Calu3 (cell line): ENCODE measurements at regions not wholly inside any gene's neighbourhood (a gene's known extent, or its start where the extent isn't known, plus 50 kb on each side); places are given as distances from the start of the nearest gene placed in this dataset.

ENCODE experiments used
- BruUV-seq: library from RNA; stranded (reverse); fragments of 400-500 nt; replicated peaks from 2 replicates; lab custom pipeline; 2021; lab: Mats Ljungman, UMichigan
- CTCF ChIA-PET: fragments of 300-600 bp; sonication (Branson Sonifier 250); formaldehyde crosslinking; loops from one replicate; lab custom pipeline; 2022; ENCODE audit warnings: antibody characterized with exemption; lab: Charles Lee
- DNase-seq: peaks from one replicate; pipeline ENCODE4 v3.0.0; 2022
- H3K27ac Mint-ChIP-seq: one replicate; pipeline ENCODE4 v1.8.0; 2022; ENCODE audit warnings: mixed read lengths; ENCODE audit not compliant: unreplicated experiment
- H3K27me3 Mint-ChIP-seq: one replicate; pipeline ENCODE4 v1.8.0; 2022; ENCODE audit warnings: mixed read lengths; ENCODE audit not compliant: unreplicated experiment
- H3K36me3 Mint-ChIP-seq: one replicate; pipeline ENCODE4 v1.8.0; 2022; ENCODE audit warnings: mild to moderate bottlenecking, moderate library complexity, mixed read lengths; ENCODE audit not compliant: insufficient read depth, unreplicated experiment
- H3K4me1 Mint-ChIP-seq: one replicate; pipeline ENCODE4 v1.8.0; 2022; ENCODE audit warnings: mild to moderate bottlenecking, low read depth, mixed read lengths; ENCODE audit not compliant: unreplicated experiment
- H3K4me3 Mint-ChIP-seq: one replicate; pipeline ENCODE4 v1.8.0; 2022; ENCODE audit warnings: mild to moderate bottlenecking, low read depth, moderate library complexity, mixed read lengths; ENCODE audit not compliant: unreplicated experiment
- H3K9me3 Mint-ChIP-seq: one replicate; pipeline ENCODE4 v1.8.0; 2022; ENCODE audit warnings: low read depth, mixed read lengths; ENCODE audit not compliant: unreplicated experiment
- CTCF ChIP-seq: fragments of 200-600 bp; IDR thresholded peaks from one replicate; pipeline ENCODE4 v1.8.0; 2022; ENCODE audit warnings: antibody characterized with exemption; ENCODE audit not compliant: unreplicated experiment
- intact Hi-C: fragments of 100-400 bp; cut with micrococcal nuclease; formaldehyde crosslinking; loops from one replicate; pipeline ENCODE4 v1.10.0; 2022; ENCODE audit not compliant: unreplicated experiment

GRCh38 chr18:10152475-10152874 lies 238.7 kb downstream of the VAPA start:
- Mint-ChIP-seq H3K27me3 (peaks cover 22% of the 10 kb centered on the region), H3K27ac (no peak overlapping the region), H3K36me3 (no peaks in the 10 kb centered on the region), H3K4me3 (no peak overlapping the region), H3K9me3 (peaks cover 2% of the 10 kb centered on the region), H3K4me1 (no peaks in the 10 kb centered on the region)
- CTCF ChIA-PET: no interaction called here
- TF ChIP-seq CTCF: no peak
- no peak for DNase-seq
- intact Hi-C loops: no loop called here
- no TSS peak for BruUV-seq

- no peak for TF ChIP-seq CTCF
- Mint-ChIP-seq H3K27ac (no peak overlapping the region), H3K36me3 (no peaks in the 10 kb centered on the region), H3K9me3 (peaks cover 2% of the 10 kb centered on the region), H3K4me3 (no peak overlapping the region), H3K27me3 (peaks cover 16% of the 10 kb centered on the region), H3K4me1 (no peaks in the 10 kb centered on the region)
- CTCF ChIA-PET: no interaction called here
- DNase-seq: no peak
- intact Hi-C loops: no loop called here
- no TSS peak for BruUV-seq
Observed at GRCh38 chr18:10153924-10154752, 240.3 kb downstream of the VAPA start.

- CTCF ChIA-PET: no interaction called here
- DNase-seq: no peak
- no peaks in the 10 kb centered on the region for H3K9me3 Mint-ChIP-seq
- H3K4me1 Mint-ChIP-seq: no peaks in the 10 kb centered on the region
- H3K27me3 Mint-ChIP-seq: peaks cover 8% of the 10 kb centered on the region
- H3K4me3 Mint-ChIP-seq: no peak overlapping the region
- no peak overlapping the region for H3K27ac Mint-ChIP-seq
- TF ChIP-seq CTCF: no peak
- H3K36me3 Mint-ChIP-seq: no peaks in the 10 kb centered on the region
- no TSS peak for BruUV-seq
- intact Hi-C loops: no loop called here
Observed at GRCh38 chr18:10157706-10158105, 243.9 kb downstream of the VAPA start.

- Mint-ChIP-seq H3K27ac (no peak overlapping the region), H3K9me3 (no peaks in the 10 kb centered on the region), H3K36me3 (no peaks in the 10 kb centered on the region), H3K4me3 (no peak overlapping the region), H3K4me1 (no peaks in the 10 kb centered on the region), H3K27me3 (no peaks in the 10 kb centered on the region)
- intact Hi-C loops: no loop called here
- CTCF ChIA-PET: no interaction called here
- no peak for DNase-seq
- no peak for TF ChIP-seq CTCF
- BruUV-seq: no TSS peak
Observed at GRCh38 chr18:10160251-10160650, 246.4 kb downstream of the VAPA start.
